Subcutaneous abdominal adipose tissue (tissue), 5 donors: ENCODE measurements at regions not wholly inside any gene's neighbourhood (a gene's known extent, or its start where the extent isn't known, plus 50 kb on each side); places are given as distances from the start of the nearest gene placed in this dataset.
"Not testable (repeated sequence)": the region's sequence is repeated elsewhere in the genome, so short reads cannot be mapped to it uniquely, and the experiment has no call there.

Experiments
- H3K27ac ChIP-seq: one replicate; pipeline ENCODE4 v1.7.0; 2013; ENCODE audit warnings: low read depth, mild to moderate bottlenecking, inconsistent platforms, low read length, moderate library complexity
- H3K27me3 ChIP-seq, 5 donors: one replicate each; pipeline ENCODE4 v1.7.0; 2013; ENCODE audit warnings: low read length in 5 of 5, inconsistent platforms in 1 of 5; ENCODE audit not compliant: control insufficient read depth in 5 of 5, insufficient read depth in 4 of 5
- H3K36me3 ChIP-seq, 5 donors: one replicate each; pipeline ENCODE4 v1.7.0; 2013; ENCODE audit warnings: low read length in 5 of 5; ENCODE audit not compliant: control insufficient read depth in 5 of 5, insufficient read depth in 5 of 5
- H3K4me1 ChIP-seq, 5 donors: one replicate each; pipeline ENCODE4 v1.7.0; 2013; ENCODE audit warnings: low read length in 5 of 5, mild to moderate bottlenecking in 3 of 5, moderate library complexity in 1 of 5; ENCODE audit not compliant: control insufficient read depth in 5 of 5, insufficient read depth in 5 of 5
- H3K4me3 ChIP-seq, 5 donors: one replicate each; pipeline ENCODE4 v1.7.0; 2013; ENCODE audit warnings: low read length in 5 of 5, low read depth in 1 of 5
- H3K9ac ChIP-seq, 5 donors: one replicate each; pipeline ENCODE4 v1.7.0; 2013; ENCODE audit warnings: low read length in 5 of 5, mild to moderate bottlenecking in 4 of 5, moderate library complexity in 3 of 5
- H3K9me3 ChIP-seq, 5 donors: one replicate each; pipeline ENCODE4 v1.7.0; 2013; ENCODE audit warnings: low read length in 5 of 5; ENCODE audit not compliant: control insufficient read depth in 5 of 5
- donor health status: healthy.
- donor health status: healthy.
- donor health status: healthy.
- donor health status: healthy.
- donor health status: healthy.

GRCh38 chr1:157348538-157349480, 203.5 kb downstream of the FCRL5 start:
- H3K36me3 ChIP-seq: no peaks in the 10 kb centered on the region
- H3K27ac ChIP-seq: no peak overlapping the region
- H3K9me3 ChIP-seq: peaks cover 0 to 4% (median 0%) of the 10 kb centered on the region in 5 donors
- H3K4me3 ChIP-seq: no peak overlapping the region
- H3K27me3 ChIP-seq: peaks cover 0 to 9% (median 3%) of the 10 kb centered on the region in 5 donors
- no peaks in the 10 kb centered on the region for H3K4me1 ChIP-seq
- H3K9ac ChIP-seq: no peak overlapping the region

- Histone ChIP-seq H3K4me1 (no peaks in the 10 kb centered on the region), H3K27ac (no peak overlapping the region), H3K4me3 (no peak overlapping the region), H3K9ac (no peak overlapping the region), H3K36me3 (no peaks in the 10 kb centered on the region), H3K27me3 (peaks cover 0 to 6% (median 3%) of the 10 kb centered on the region in 5 donors), H3K9me3 (peaks cover 0 to 4% (median 0%) of the 10 kb centered on the region in 5 donors)
These were observed 204.8 kb downstream of the FCRL5 start for GRCh38 chr1:157347506-157347905.

- not testable (repeated sequence) for H3K9me3 ChIP-seq, H3K4me1 ChIP-seq
These were observed 199.6 kb upstream of the ETV3 start for GRCh38 chr1:157337785-157338184.

GRCh38 chr1:157335056-157335455, 196.9 kb upstream of the ETV3 start:
- H3K4me1 ChIP-seq: no peaks in the 10 kb centered on the region
- H3K9ac ChIP-seq: no peak overlapping the region
- no peak overlapping the region for H3K4me3 ChIP-seq
- H3K27ac ChIP-seq: no peak overlapping the region
- no peaks in the 10 kb centered on the region for H3K36me3 ChIP-seq
- no peaks in the 10 kb centered on the region for H3K9me3 ChIP-seq
- H3K27me3 ChIP-seq: no peaks in the 10 kb centered on the region

More at GRCh38 chr1:157337785-157338184, 199.6 kb upstream of the ETV3 start:
- not testable (repeated sequence) for H3K4me3 ChIP-seq, H3K27me3 ChIP-seq, H3K36me3 ChIP-seq, H3K27ac ChIP-seq, H3K9ac ChIP-seq

- Histone ChIP-seq H3K9ac (no peak overlapping the region), H3K9me3 (no peaks in the 10 kb centered on the region), H3K27ac (no peak overlapping the region), H3K27me3 (no peaks in the 10 kb centered on the region), H3K4me3 (no peak overlapping the region), H3K36me3 (no peaks in the 10 kb centered on the region), H3K4me1 (no peaks in the 10 kb centered on the region)
These were observed 195.8 kb upstream of the ETV3 start for GRCh38 chr1:157334041-157334440.

- not testable (repeated sequence) for H3K27ac ChIP-seq, H3K4me1 ChIP-seq, H3K9me3 ChIP-seq, H3K36me3 ChIP-seq, H3K9ac ChIP-seq, H3K4me3 ChIP-seq, H3K27me3 ChIP-seq
These were observed 192.0 kb upstream of the ETV3 start for GRCh38 chr1:157330177-157330576.

GRCh38 chr1:157328120-157328519, 189.9 kb upstream of the ETV3 start:
- not testable (repeated sequence) for H3K4me1 ChIP-seq, H3K4me3 ChIP-seq, H3K36me3 ChIP-seq, H3K9me3 ChIP-seq, H3K9ac ChIP-seq, H3K27me3 ChIP-seq, H3K27ac ChIP-seq

GRCh38 chr1:157326173-157326859, 188.1 kb upstream of the ETV3 start:
- H3K36me3 ChIP-seq: no peaks in the 10 kb centered on the region
- H3K9ac ChIP-seq: no peak overlapping the region
- no peak overlapping the region for H3K27ac ChIP-seq
- H3K9me3 ChIP-seq: no peaks in the 10 kb centered on the region
- H3K4me3 ChIP-seq: no peak overlapping the region
- H3K27me3 ChIP-seq: no peaks in the 10 kb centered on the region
- H3K4me1 ChIP-seq: no peaks in the 10 kb centered on the region

- no peaks in the 10 kb centered on the region for H3K27me3 ChIP-seq
These were observed 187.0 kb upstream of the ETV3 start for GRCh38 chr1:157325220-157325619.

GRCh38 chr1:157321972-157322371, 183.8 kb upstream of the ETV3 start:
- H3K4me3 ChIP-seq, H3K4me1 ChIP-seq, H3K36me3 ChIP-seq, H3K27me3 ChIP-seq, H3K27ac ChIP-seq, H3K9ac ChIP-seq: not testable (repeated sequence)
- H3K9me3 ChIP-seq: peaks cover 0 to 15% (median 8%) of the 10 kb centered on the region in 5 donors

More at GRCh38 chr1:157325220-157325619, 187.0 kb upstream of the ETV3 start:
- Histone ChIP-seq H3K9ac (no peak overlapping the region), H3K36me3 (no peaks in the 10 kb centered on the region), H3K4me3 (no peak overlapping the region), H3K4me1 (no peaks in the 10 kb centered on the region), H3K27ac (no peak overlapping the region), H3K9me3 (peaks cover 0 to 5% (median 0%) of the 10 kb centered on the region in 5 donors)
